Stimulated activated CD4-positive, alpha-beta T cell treated with anti-CD3 and anti-CD28 coated beads, Interleukin-2, amount 100 ng/mL, for 48 hours (primary cell): ENCODE measurements at regions not wholly inside any gene's neighbourhood (a gene's known extent, or its start where the extent isn't known, plus 50 kb on each side); places are given as distances from the start of the nearest gene placed in this dataset.
"Not testable (repeated sequence)": the region's sequence is repeated elsewhere in the genome, so short reads cannot be mapped to it uniquely, and the experiment has no call there.

Source experiments
- DNase-seq, 2 donors: peaks; one replicate each; pipeline ENCODE4 v3.0.0-alpha.2; 2020

DNA sequence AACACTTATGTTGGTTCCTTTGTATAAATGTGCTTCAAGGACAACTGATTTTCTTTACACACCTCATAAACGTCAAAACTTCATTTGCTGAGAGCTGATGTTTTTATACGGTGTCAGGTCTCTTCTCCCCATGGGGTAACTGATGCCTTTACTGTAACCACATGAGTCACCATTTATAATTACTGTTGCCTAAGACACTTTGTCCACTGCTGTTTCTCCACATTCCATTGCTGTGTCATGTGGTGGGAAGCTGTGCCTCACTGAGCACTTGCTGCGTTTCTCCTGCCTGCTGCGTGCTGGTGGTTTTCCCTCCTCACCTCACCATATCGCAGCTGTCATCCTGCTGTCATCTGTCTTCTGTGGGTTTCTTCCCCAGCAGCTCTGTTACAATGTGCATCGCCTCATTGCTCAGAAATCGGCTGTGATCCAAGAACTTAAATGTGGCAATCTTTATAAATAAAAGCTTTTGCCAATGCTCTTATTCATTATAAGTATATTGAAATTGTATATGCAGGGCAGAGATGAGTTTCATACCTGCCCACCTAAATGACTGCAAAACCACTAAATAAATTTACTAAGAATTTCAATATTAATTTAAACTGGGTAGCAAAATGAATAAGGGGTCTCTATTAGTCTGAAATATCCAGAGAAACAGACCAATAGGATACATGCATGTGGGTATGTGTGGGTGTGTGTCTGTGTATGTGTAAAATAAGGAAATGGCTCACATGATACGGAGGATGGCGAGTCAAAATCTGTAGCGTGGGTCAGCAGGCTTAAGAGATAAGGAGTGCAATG is 547.0 kb upstream of the SLITRK5 start:
- no peak for DNase-seq

DNA sequence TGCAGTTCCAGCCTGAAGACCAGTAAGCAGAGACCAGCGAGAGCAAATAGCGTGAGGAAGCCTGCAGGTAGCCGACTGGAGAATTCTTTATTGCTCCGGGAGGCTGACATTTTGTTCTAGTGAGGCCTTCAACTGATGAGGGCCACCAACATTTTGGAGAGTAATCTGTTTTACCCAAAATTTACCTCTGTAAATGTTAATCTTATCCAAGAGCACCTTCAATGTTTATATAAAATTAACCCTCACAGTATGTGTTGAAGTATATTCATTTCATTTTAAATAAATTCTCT is 546.4 kb upstream of the SLITRK5 start:
- no peak for DNase-seq

DNA sequence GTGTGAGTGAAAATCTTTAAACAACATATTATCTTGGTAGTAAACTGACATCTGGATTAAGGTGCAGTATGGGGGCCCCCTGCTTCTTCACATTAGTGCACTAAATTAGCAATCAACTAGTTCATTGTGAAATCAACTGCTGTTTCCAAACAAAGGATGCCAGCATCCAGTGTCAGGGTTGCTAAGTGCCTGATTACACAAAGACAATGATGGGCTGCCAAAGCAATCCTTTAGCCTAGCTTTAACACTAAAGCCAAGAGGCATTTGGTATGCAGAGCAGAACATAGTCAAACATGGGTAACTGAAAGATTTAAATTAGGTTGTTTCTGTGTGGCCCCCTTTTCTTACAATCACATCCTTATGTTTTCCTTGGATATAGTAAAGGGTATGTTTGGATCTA is 543.1 kb upstream of the SLITRK5 start:
- no peak for DNase-seq

DNA sequence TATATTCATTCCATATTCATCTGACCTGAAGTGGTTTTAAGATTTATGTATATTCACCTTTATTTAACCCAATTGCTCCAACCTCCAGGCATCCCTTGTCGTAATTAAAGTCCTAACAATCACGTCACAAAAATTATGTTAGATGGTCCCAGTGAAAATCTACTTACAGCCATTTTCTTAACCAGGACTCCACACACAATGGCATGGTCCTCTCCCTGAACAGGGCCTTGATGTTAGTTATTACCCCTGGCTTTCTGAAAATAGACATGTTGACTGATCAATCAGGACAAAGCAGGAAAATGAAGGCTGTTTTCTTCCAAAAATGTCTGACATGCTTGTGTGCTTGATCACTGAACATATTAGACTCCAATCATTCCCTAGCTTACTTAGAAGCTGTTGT is 542.7 kb upstream of the SLITRK5 start:
- no peak for DNase-seq

DNA sequence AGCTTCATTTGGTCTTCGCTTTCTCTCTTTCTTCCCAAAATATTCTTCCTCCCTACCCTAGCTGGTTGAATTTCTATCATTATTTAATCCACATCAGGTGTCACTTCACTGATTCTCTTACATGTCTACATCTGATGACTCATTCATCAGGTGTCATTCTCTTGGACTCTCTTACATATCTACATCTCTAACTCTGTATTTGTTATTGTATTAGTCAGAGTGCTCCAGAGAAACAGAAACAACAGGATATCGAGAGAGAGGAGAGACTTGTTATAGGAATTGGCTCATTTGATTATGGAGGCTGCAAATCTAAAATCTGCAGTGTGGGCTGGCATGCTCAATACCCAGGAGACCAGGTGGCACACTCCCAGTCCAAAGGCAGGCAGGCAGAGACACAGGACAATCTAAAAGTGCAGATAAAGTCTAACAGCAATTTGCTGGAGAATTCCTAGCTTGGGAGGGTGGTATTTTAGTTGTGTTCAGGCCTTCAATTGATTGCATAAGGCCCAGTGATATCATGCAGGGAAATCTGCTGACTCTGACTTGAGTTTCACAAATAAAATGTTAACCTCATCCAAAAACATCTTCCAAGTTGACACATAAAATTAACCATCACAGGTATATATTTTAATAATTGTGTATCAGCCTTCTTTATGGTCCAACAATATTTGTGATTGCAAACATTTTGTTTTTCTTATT is 541.4 kb upstream of the SLITRK5 start:
- DNase-seq = no peak

DNA sequence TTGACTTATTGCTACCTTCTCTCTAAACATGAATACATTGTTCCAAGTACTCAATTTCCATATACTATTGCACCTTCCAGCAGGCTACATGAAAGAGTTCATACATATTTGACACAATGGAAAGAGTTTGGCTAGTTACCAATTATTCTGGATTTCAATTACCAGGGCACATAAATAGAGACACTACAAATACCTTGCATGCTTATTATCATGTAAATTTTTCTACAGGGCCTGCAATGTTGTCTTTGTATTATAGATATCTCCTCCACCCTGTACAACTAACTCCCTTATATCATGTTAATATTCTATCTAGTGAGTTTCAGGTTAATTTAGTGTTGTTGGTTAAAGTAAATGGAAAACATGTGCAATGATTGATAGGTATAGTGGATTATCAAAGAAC is 540.7 kb upstream of the SLITRK5 start:
- no peak for DNase-seq

DNA sequence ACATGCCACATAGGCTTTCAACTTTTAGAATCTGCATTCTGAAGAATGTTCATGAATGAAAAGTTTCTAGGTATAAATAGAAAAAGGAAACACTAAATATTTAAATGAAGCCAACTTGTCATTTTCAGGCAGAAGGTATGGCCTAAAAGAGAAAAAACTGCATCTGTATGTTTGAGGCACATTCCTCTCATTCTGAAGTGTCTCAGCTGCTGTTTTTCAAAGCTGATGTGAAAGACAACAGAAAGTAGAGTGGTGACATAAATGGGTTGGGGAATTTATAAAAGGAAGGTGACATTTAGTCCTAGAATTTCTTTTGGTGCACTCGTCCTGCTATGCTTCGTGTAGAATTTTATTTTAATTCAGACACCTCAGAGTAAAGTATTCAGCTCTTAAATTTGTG is 539.6 kb upstream of the SLITRK5 start:
- DNase-seq = no peak

DNA sequence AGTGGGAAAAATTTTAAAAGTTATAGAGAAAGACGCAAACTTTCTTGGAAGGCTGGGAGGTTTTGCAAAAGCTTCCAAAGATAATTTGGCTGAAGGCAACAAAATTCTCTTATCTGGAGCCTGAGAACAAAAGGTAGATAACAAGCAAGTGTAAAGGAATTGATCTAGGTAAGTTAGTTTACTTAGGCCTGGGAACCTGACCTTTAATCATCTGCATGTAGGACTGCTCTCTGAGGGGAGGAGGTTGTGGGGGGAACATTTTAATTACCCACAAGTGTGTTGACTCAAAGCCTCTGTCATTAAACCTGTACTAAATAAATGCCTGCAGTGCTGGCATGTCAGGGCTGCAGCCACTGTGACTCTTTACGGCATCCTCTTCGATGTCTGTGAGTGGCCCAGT is 532.3 kb upstream of the SLITRK5 start:
- no peak for DNase-seq

DNA sequence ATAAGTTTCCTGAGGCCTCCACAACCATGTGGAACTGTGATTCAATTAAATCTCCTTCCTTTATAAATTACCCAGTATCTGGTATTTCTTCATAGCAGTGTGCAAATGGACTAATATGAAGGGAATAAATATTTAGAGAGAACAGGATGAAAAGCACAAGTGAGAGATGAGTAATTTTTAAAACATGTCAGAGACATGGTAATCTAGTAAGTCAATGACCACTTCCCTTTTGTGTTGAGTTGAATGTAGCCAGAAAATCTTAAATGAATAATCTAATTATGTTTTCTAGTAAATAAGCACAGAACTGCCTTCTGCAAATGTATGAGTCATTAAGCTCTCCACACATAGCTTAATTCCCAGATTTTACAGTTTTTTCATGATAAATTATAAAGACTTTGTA is 524.1 kb upstream of the SLITRK5 start:
- DNase-seq = no peak

DNA sequence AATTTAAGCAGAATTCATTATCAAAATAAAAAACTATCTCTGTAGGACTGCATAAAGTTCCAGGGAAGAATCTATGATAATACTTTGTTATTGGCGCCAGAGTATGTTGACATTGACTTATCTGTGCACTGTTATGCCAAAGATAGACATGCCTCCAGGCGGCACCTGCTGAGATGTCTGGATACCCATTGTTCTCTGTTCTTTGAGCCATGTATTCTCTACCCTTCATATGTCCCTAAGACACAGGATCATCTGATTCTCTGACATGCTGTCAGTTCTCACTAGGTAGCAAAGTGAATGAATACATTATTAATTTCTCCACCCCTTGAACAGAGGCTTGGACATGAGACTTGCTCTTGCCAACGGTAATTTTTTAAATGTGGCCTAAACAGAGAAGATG is 517.8 kb upstream of the SLITRK5 start:
- DNase-seq = no peak

DNA sequence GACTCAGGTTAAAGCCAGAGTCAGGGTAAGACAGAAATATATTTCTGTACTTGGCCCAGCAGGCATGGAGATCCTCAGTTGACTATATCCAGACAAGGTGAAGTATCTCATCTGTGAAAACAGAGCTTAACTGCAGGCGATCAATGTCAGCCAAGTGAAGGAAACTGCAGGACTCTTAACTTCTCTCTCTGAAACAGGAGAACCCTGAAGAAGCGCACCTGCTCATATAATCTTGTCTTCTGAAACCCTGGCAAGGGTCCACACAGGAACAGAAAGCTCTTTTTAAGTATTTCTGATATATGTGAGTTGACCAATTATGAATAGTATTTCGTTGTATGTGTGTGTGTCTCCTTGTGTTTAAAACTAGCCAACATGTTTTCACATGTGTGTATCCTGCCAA is 504.8 kb upstream of the SLITRK5 start:
- DNase-seq = no peak

DNA sequence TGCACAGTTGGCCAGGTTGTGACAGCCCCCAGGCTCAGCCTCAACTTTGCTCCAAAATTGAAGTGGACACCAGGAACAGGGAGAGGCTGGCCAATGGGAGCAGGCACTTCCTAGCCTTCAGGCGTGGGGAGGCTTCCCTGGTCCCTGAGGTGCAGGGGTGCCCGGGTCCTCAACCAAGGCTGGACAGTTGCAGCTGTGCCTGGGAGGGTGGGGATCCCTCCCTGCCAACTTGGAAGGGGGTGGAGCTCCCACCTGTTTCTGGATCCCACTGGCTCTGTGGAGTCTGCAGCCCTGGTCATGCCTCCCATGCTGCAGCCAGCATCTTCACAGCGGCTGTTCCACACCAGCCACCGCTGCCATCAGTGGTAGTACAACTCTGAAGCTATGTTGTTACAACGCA is 502.8 kb upstream of the SLITRK5 start:
- DNase-seq = no peak

DNA sequence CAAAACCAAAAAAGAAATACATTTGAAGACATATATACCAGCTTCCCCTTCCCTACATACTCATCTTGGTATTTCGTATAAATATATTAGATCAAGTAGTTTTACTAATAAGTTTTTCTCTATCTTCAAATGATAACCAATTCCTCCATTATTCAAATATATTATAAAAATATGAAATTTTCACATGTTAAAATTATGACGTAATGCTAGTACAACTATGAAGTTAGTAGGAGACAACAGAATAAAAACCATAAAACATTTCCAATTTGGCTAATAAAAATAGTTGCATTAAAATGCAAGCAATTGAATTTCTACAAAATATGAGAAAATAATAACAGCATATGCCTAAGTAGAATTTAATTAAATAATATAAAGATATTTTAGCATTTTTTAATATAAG is 501.8 kb upstream of the SLITRK5 start:
- DNase-seq = no peak

DNA sequence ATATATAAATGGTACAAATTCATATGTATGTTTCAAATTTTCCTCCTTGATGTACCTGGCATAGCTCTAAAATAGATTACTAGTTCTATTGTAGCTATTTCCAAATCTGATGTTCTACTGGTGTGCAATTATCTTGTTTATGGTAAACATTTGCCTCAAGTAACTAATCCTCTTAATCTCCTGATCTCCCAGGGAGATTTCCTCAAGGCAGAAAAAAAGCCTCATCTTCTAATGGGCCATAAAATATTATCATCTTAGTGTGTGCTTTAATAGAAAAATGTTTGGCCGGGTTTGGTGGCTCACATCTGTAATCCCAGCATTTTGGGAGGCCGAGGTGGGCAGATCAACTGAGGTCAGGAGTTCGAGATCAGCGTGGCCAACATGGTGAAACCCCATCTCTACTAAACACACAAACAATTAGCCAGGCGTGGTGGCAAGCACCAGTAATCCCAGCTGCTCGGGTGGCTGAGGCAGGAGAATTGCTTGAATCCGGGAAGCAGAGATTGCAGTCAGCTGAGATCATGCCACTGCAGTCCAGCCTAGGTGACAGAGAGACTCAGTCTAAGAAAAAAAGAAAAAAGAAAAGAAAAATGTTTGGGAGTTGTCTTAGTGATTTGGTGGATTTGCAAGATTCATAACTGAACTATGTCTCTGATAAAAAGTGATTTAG is 498.9 kb upstream of the SLITRK5 start:
- DNase-seq = no peak

DNA sequence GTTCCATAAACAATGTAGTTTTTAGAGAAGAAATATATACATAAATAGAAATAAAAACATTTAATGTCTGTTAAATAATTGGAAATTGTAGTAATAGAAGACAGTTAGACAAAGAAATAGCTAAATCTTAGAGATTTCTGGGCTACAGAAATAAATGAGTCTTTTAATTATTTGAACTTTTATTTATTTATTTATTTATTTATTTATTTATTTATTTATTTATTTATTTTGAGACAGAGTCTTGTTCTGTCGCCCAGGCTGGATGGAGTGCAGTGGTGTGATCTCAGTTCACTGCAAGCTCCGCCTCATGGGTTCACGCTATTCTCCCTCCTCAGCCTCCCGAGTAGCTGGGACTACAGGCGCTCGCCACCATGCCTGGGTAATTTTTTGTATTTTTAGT is 486.0 kb upstream of the SLITRK5 start:
- DNase-seq = not testable (repeated sequence)

DNA sequence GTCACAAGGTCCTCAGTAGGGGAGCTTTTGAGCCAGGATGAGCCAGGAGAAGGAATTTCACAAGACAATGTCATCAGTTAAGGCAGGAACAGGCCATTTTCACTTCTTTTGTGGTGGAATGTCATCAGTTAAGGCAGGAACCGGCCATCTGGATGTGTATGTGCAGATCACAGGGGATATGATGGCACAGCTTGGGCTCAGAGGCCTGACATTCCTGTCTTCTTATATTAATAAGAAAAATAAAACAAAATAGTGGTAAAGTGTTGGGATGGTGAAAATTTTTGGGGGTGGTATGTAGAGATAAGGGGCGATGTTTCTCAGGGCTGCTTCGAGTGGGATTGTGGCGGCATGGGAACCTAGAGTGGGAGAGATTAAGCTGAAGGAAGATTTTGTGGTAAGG is 484.5 kb upstream of the SLITRK5 start:
- DNase-seq = not testable (repeated sequence)

DNA sequence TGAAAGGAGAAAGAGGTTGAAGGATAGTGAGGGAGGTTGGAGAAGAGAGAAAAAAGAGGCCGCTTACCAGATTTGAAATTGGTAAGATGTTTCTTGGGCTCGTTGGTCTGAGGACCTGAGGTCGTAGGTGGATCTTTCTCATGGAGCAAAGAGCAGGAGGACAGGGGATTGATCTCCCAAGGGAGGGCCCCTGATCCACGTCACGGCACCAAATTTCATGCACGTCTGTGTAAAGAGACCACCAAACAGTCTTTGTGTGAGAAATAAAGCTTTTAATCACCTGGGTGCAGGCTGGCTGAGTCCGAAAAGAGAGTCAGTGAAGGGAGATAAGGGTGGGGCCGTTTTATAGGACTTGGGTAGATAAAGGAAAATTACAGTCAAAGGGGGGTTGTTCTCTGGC is 479.7 kb upstream of the SLITRK5 start:
- DNase-seq = not testable (repeated sequence)

DNA sequence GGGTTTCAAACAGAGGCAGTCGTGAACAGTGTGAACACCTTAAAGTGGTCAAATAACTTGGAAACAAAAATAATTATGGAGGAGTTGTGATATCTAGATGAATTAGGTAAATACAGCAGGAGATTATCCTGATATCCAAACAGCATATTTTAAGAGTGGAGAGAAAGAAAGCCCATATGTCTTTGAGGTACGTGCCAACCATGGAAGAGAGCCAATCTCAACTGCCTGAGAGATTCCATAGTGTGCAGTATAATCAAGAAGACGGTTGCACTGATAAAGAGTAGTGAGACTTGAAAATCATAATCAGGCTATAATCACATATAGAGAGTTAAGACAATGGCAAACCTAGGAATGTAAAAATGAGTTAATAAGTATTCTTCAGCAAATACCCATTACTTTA is 472.8 kb upstream of the SLITRK5 start:
- no peak for DNase-seq

DNA sequence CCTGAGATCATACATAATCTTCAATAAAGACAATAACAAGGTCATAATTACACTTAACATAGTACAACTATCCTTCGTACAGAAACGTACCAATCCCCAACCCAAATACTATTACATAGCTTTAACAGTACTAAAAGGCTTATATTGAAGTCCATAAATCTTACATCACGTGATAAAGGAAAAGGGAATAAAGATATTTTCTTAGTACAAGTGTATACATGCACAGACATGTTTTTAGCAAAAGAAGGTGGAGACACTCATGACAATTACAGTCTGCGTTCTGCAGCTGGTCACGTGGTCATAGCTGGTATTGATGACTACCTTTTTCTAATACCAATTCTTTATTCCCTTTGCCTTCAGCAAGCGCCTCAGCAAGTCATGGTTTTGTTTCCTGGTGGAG is 464.5 kb upstream of the SLITRK5 start:
- no peak for DNase-seq

DNA sequence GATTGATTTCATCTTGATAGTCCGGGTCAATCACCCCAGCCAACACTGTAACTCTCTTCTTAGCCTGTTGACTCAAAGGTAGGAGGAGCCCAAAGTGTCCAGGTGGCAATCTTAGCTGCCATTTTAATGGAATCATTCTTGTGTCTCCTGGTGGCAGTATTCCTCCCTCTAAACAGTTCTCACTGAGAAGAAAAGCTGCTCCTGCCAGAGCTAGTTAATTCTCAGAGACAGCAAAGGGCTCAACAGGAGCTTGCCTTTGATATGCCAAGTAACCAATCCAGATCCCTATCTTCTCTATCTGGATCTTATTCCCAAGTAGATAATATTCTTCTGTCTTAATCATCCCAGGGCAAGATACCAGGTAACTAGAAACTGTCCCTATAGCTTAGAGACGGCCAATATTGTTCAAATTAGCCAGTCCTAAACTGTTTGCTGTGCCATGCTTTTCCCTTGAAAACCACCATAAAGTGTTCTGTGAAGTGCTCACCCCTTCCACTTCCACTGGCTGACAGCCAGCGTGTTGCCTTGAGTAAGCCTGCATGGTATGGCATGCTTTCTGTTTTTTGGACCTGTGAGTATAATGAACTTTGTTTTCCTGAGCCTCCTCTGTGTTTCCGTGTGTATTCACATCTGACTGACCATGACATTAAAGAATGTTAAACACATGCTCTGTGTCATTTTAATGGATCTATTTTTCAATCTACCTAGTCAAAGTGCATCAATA is 463.7 kb upstream of the SLITRK5 start:
- DNase-seq = no peak

DNA sequence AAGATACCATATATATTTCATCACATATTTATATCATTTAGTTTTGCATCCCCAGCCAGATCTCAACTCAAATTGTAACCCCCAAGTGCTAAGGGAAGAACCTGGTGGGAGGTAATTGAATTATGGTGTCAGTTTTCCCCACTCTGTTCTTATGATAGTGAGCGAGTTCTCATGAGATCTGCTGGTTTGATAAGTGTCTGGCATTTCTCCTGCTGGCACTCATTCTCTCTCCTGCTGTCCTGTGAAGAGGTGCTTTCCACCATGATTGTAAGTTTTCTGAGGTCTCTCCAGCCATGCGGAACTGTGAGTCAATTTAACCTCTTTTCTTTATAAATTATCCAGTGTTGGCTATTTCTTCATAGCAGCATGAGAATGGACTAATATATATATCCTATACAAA is 462.5 kb upstream of the SLITRK5 start:
- no peak for DNase-seq

DNA sequence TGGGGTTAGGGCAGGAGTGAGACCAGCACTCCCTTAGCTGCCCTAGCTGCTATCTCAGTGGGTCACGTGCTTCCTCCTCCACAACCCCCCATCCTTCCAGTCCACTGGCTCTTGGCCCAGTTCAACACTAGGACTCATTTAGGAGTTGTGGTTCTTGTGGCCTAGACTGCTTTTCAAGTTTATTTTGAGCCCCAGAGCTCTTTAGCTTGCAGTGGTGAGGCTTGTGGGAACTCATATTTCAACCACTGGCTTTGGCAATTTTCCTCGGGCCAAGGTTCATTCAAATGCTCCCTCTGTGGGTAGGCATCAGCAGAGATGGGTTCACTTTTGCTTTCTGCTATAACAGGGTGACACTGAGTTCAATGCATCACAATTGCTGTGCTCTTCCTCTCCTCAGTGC is 436.2 kb upstream of the SLITRK5 start:
- DNase-seq = no peak

DNA sequence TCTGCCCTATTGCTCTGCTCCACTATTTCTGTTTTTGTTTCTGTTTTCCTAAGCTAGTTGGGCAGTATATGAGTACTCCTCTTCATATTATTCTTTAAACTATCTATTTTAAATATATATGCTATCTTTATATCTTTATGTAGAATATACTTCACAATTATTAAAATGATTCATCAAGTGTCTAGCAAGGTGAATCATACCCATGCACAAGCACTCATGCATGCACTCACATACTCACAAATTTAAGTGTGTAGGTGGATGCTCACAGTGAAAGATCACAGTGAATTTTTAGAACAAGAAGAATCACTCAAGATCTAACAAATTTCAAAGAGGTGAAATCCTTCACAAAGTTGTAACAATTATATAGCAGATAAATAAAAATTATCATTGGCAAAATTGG is 435.6 kb upstream of the SLITRK5 start:
- no peak for DNase-seq
